HEK293T (cell line): ENCODE measurements at regions not wholly inside any gene's neighbourhood (a gene's known extent, or its start where the extent isn't known, plus 50 kb on each side); places are given as distances from the start of the nearest gene placed in this dataset.

Source experiments
- CTCF ChIA-PET: fragments of 350-600 bp; formaldehyde crosslinking; extraction: SDS; loops from one replicate; lab custom pipeline; 2021; ENCODE audit warnings: antibody characterized with exemption, inconsistent platforms; lab: Yijun Ruan, JAX
- POLR2A ChIA-PET: fragments of 350-600 bp; formaldehyde crosslinking; extraction: SDS; loops from one replicate; lab custom pipeline; 2020; ENCODE audit warnings: antibody characterized with exemption, inconsistent platforms; lab: Yijun Ruan, JAX
- DNase-seq: peaks from one replicate; pipeline ENCODE4 v3.0.0; 2012; ENCODE audit warnings: mixed read lengths; ENCODE audit errors: extremely low spot score
- ARNT ChIP-seq: fragments of 450-650 bp; IDR thresholded peaks from 2 replicates; pipeline ENCODE4 v1.6.1; 2017; ENCODE audit warnings: mild to moderate bottlenecking
- BHLHE40 ChIP-seq: fragments of 450-650 bp; IDR thresholded peaks from 2 replicates; pipeline ENCODE4 v1.6.1; 2016; ENCODE audit warnings: mild to moderate bottlenecking, moderate library complexity, borderline replicate concordance
- CTBP1 ChIP-seq: fragments of 450-650 bp; IDR thresholded peaks from 2 replicates; pipeline ENCODE4 v1.6.1; 2016; ENCODE audit warnings: borderline replicate concordance
- ELF4 ChIP-seq: fragments of 450-650 bp; IDR thresholded peaks from 2 replicates; pipeline ENCODE4 v1.6.1; 2017; ENCODE audit warnings: antibody characterized with exemption
- FOXA1 ChIP-seq: fragments of 450-650 bp; IDR thresholded peaks from 2 replicates; pipeline ENCODE4 v1.6.1; 2016; ENCODE audit warnings: mild to moderate bottlenecking
- FOXK2 ChIP-seq: fragments of 450-650 bp; IDR thresholded peaks from 2 replicates; pipeline ENCODE4 v1.6.1; 2016; ENCODE audit warnings: mild to moderate bottlenecking
- FOXM1 ChIP-seq: fragments of 450-650 bp; IDR thresholded peaks from 2 replicates; pipeline ENCODE4 v1.6.1; 2017; ENCODE audit warnings: mild to moderate bottlenecking, borderline replicate concordance
- HDGF ChIP-seq: fragments of 450-650 bp; IDR thresholded peaks from 2 replicates; pipeline ENCODE4 v1.6.1; 2017; ENCODE audit warnings: antibody characterized with exemption, borderline replicate concordance
- L3MBTL2 ChIP-seq: fragments of 450-650 bp; conservative IDR thresholded peaks from 2 replicates; pipeline ENCODE4 v1.6.1; 2016; ENCODE audit warnings: mild to moderate bottlenecking
- LEF1 ChIP-seq: fragments of 450-650 bp; IDR thresholded peaks from 2 replicates; pipeline ENCODE4 v1.6.1; 2017; ENCODE audit warnings: mild to moderate bottlenecking, borderline replicate concordance
- NFRKB ChIP-seq: fragments of 450-650 bp; IDR thresholded peaks from 2 replicates; pipeline ENCODE4 v1.6.1; 2016; ENCODE audit warnings: mild to moderate bottlenecking, moderate library complexity
- SP1 ChIP-seq: fragments of 450-650 bp; IDR thresholded peaks from 2 replicates; pipeline ENCODE4 v1.6.1; 2017
- SUZ12 ChIP-seq: fragments of 450-650 bp; IDR thresholded peaks from 2 replicates; pipeline ENCODE4 v1.6.1; 2016; ENCODE audit warnings: mild to moderate bottlenecking
- TARDBP ChIP-seq: fragments of 450-650 bp; IDR thresholded peaks from 2 replicates; pipeline ENCODE4 v1.6.1; 2016
- ZNF384 ChIP-seq: fragments of 450-650 bp; IDR thresholded peaks from 2 replicates; pipeline ENCODE4 v1.6.1; 2016
- TF ChIP-seq, protein P1 (sequence below): fragments of 450-650 bp; IDR thresholded peaks from 2 replicates; pipeline ENCODE4 v1.6.1; 2016

DNA sequence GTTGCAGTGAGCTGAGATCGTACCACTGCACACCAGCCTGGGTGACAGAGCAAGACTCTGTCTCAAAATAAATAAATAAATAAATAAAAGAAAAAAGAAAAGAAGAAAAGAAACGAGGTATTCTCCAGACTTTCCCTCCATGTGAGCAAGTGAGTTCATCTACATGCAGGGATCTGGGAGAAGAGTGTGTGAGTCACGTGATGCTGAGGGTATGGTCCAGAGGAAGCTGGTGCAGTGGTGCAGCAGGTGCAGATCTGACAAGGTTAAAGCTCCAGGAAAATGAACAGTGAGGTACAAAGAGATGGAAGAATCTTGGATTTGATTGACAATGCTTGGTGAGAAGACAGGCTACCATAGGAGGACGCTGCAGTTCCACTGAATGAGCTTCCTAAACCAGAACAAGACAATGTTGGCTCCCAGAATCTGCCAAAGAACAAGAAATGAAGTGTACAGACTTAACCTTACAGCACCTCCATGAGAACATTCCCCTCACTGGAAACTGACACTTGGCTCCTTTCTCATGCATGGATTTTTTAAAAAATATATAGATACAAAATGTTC lies 79.5 kb upstream of the BTBD3 start:
- ChIA-PET POLR2A (no interaction called here), CTCF (interaction anchor here (0.6 to 1.0 kb wide), 2 partner anchors 11 to 1172 kb away, joined by 3 to 4 read pairs; no protein-coding TSS in a partner anchor)
- TF ChIP-seq, protein P1, sequence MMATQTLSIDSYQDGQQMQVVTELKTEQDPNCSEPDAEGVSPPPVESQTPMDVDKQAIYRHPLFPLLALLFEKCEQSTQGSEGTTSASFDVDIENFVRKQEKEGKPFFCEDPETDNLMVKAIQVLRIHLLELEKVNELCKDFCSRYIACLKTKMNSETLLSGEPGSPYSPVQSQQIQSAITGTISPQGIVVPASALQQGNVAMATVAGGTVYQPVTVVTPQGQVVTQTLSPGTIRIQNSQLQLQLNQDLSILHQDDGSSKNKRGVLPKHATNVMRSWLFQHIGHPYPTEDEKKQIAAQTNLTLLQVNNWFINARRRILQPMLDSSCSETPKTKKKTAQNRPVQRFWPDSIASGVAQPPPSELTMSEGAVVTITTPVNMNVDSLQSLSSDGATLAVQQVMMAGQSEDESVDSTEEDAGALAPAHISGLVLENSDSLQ, result peak; percentile 22; the same call in 1 of the 2 replicates
- TF ChIP-seq LEF1 (no peak), CTBP1 (no peak), NFRKB (no peak), L3MBTL2 (no peak)
- DNase-seq, result no peak

DNA sequence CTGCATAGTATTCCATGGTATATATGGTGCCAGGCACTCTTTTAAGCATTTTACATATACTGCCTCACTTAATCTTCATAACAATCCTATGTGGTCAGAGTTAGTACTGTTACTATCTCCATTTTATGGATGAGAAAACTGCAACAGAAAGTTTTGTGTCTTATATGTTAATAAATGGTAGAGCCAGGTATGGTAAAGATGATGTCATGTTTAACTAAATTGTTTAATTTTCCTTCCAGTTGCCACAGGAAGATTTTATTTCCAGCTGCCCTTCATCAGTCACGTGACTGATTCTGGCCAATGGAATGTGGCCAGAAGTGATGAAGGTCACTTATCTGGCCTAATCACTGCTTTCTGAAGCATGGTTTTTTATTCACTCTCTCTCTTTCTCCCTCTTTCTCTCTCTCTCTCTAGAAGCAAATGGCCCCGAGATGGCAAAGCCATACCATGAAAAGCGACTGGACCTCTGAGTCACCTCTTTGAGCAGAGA lies 75.7 kb upstream of the BTBD3 start:
- POLR2A ChIA-PET, result no interaction called here
- TF ChIP-seq FOXM1 (no peak), ZNF384 (no peak), CTBP1 (no peak), L3MBTL2 (no peak), LEF1 (no peak), TARDBP (no peak), NFRKB (no peak), BHLHE40 (no peak), SUZ12 (no peak)
- CTCF ChIA-PET, result no interaction called here
- DNase-seq, result no peak

DNA sequence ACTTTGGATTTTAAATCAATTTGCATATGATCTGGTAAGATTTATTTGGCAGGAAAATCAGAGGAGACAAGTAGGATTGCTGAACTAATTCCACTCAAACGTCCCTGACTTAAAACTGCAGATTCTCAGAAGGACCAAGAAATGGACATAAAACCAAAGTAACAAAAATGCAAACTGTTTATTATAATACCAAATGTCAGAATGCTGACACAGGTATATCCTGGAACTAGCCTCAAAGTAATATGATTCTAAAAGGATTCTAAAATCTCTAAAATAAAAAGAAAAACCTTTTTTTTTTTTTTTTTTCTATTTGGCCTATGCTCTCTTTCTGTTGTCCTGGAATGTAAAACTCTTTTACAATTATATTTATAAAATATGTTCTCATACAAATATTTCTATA lies 74.4 kb upstream of the BTBD3 start:
- no peak for DNase-seq
- ChIA-PET CTCF (no interaction called here), POLR2A (no interaction called here)
- no peak for TF ChIP-seq HDGF
- no peak for TF ChIP-seq SP1
- no peak for TF ChIP-seq L3MBTL2
- no peak for TF ChIP-seq CTBP1
- TF ChIP-seq TARDBP, result no peak
- TF ChIP-seq NFRKB, result no peak
- no peak for TF ChIP-seq ARNT
- no peak for TF ChIP-seq BHLHE40

DNA sequence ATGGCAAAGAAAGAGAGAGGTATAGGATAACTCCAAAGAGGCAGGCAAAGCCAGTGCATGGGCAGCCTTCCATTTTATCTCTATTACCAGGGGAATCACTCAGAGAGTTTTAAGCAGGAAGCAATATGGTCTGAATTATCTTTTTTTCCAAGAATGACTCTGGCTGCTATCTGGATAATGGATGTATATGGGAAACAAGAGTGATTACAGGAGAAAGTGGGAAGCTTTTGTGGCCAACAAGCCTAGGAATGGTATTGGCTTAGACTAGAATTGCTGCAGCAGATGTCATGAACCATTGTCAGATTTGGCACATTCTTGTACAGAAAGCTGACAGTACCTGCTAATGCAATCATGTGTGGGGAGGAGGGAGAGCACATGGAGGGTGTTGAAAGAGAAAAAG lies 73.0 kb upstream of the BTBD3 start:
- no peak for TF ChIP-seq ELF4
- TF ChIP-seq HDGF, result no peak
- no peak for TF ChIP-seq NFRKB
- no peak for TF ChIP-seq SUZ12
- CTCF ChIA-PET, result no interaction called here
- POLR2A ChIA-PET, result interaction anchor here (0.6 kb wide), 1 partner anchor 47 kb away, joined by 3 read pairs; no protein-coding TSS in a partner anchor
- no peak for DNase-seq

DNA sequence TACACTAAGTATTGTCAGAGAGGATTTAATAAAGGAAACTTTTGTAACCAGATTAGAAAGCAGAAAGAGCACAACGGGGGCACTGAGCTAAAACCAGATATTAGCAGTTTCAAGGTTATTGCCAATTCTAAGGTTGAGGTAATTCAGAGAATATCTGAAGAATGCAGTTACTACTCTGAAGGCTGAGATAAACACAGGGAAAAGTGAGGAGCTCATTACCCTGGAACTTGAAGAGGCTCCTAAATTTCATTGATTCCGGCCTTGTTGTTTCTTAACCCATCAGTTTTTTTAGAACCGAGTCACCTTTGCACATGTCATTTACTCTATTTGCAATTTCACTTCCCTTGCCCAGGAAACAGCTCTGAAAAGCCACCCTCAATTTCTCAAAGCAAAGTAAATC lies 72.4 kb upstream of the BTBD3 start:
- DNase-seq, result no peak
- CTCF ChIA-PET, result no interaction called here

DNA sequence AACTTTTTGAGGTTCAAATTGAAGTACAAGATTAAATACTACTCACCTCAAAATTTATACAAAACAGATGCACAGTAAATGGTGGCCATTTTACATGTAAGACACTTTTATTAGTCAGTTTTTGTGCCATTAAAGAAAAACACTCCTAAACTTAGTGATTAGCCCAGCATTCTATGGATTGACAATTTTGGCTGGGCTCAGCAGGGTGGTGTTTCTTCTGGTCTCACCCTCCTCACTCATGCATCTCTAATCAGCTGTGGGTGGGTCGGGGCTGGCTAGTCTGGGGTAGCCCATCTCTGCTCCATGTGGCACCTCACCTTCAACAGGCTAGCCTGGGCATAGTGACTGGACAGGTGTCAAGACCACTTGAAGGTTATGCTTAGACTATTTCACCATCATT lies 71.6 kb upstream of the BTBD3 start:
- ChIA-PET POLR2A (no interaction called here), CTCF (no interaction called here)
- no peak for DNase-seq
- TF ChIP-seq, protein P1, result no peak
- TF ChIP-seq FOXA1, result no peak
- TF ChIP-seq HDGF, result no peak
- no peak for TF ChIP-seq L3MBTL2
- TF ChIP-seq FOXK2, result no peak
- no peak for TF ChIP-seq ZNF384
- no peak for TF ChIP-seq ARNT
- no peak for TF ChIP-seq SUZ12
- TF ChIP-seq SP1, result no peak

More for the DNA sequence above, 72.4 kb upstream of the BTBD3 start:
- no peak for TF ChIP-seq FOXK2
- TF ChIP-seq ELF4, result no peak
- TF ChIP-seq TARDBP, result no peak
- no peak for TF ChIP-seq ARNT
- TF ChIP-seq ZNF384, result no peak
- TF ChIP-seq L3MBTL2, result no peak
- no peak for TF ChIP-seq SP1
- TF ChIP-seq NFRKB, result no peak
- TF ChIP-seq, protein P1, result no peak
- no peak for TF ChIP-seq SUZ12
- TF ChIP-seq CTBP1, result no peak
- no peak for TF ChIP-seq FOXM1
- no peak for TF ChIP-seq HDGF
- POLR2A ChIA-PET, result interaction anchor here (0.6 kb wide), 1 partner anchor 46 kb away, joined by 3 read pairs; no protein-coding TSS in a partner anchor

DNA sequence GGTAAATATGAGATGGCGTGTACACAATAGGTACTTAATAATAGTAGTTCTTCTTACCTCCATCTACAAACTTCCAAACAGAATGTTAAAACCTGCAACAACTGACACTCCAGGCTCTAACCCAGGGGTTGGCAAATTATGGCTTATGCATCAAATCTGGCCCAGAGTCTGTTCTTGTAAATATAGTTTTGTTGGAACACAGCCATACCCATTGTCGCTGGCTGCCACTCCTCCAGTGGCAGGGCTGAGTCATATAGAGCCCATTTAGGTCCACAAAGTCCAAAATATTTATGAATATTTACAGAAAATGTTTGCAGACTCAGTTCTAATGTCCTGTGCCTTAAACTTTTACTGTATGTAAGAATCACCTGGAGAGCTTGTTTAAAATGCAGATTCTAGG lies 69.9 kb upstream of the BTBD3 start:
- CTCF ChIA-PET, result no interaction called here
- POLR2A ChIA-PET, result no interaction called here
- TF ChIP-seq NFRKB (no peak), BHLHE40 (no peak), L3MBTL2 (no peak), ZNF384 (no peak), FOXM1 (no peak), TARDBP (no peak), SP1 (no peak), CTBP1 (no peak)
- no peak for DNase-seq
